Endodermal cell (in vitro differentiated cells): ENCODE measurements at regions not wholly inside any gene's neighbourhood (a gene's known extent, or its start where the extent isn't known, plus 50 kb on each side); places are given as distances from the start of the nearest gene placed in this dataset.

ENCODE experiments used
- DNase-seq: peaks from one replicate; pipeline ENCODE4 v3.0.0-alpha.2; 2017
- H3K27ac ChIP-seq: 2 replicates; pipeline ENCODE4 v1.5.1; 2013; ENCODE audit warnings: mild to moderate bottlenecking, low read depth, low read length, moderate library complexity
- H3K27me3 ChIP-seq: 2 replicates; pipeline ENCODE4 v1.6.1; 2013; ENCODE audit warnings: mild to moderate bottlenecking, low read length, moderate library complexity; ENCODE audit not compliant: insufficient read depth, control insufficient read depth, poor library complexity, severe bottlenecking
- H3K36me3 ChIP-seq: 2 replicates; pipeline ENCODE4 v1.7.0; 2013; ENCODE audit warnings: mild to moderate bottlenecking, low read length, moderate library complexity; ENCODE audit not compliant: control insufficient read depth, insufficient read depth
- H3K4me1 ChIP-seq: one replicate; pipeline ENCODE4 v1.7.0; 2013; ENCODE audit warnings: low read length; ENCODE audit not compliant: control insufficient read depth, insufficient read depth
- H3K4me3 ChIP-seq: 2 replicates; pipeline ENCODE4 v1.5.1; 2013; ENCODE audit warnings: mild to moderate bottlenecking, low read length, moderate library complexity
- H3K9ac ChIP-seq: 2 replicates; pipeline ENCODE4 v1.6.1; 2013; ENCODE audit warnings: mild to moderate bottlenecking, low read length, moderate library complexity; ENCODE audit not compliant: poor library complexity, severe bottlenecking; ENCODE audit errors: extremely low read depth
- H3K9me3 ChIP-seq: 2 replicates; pipeline ENCODE4 v1.6.1; 2013; ENCODE audit warnings: mild to moderate bottlenecking, low read length, moderate library complexity; ENCODE audit not compliant: control insufficient read depth
- H3K27ac Mint-ChIP-seq: 2 replicates; pipeline ENCODE4 v1.8.0; 2020; ENCODE audit warnings: mixed read lengths
- H3K27me3 Mint-ChIP-seq: 2 replicates; pipeline ENCODE4 v1.8.0; 2021; ENCODE audit warnings: mild to moderate bottlenecking, mixed read lengths; ENCODE audit not compliant: insufficient read depth
- H3K36me3 Mint-ChIP-seq: 2 replicates; pipeline ENCODE4 v1.8.0; 2020; ENCODE audit warnings: low read depth, mixed read lengths
- H3K4me1 Mint-ChIP-seq: 2 replicates; pipeline ENCODE4 v1.8.0; 2020; ENCODE audit warnings: mixed read lengths
- H3K4me3 Mint-ChIP-seq: 2 replicates; pipeline ENCODE4 v1.8.0; 2020; ENCODE audit warnings: mild to moderate bottlenecking, moderate library complexity, mixed read lengths
- H3K9me3 Mint-ChIP-seq: 2 replicates; pipeline ENCODE4 v1.8.0; 2020; ENCODE audit warnings: mild to moderate bottlenecking, mixed read lengths
- WGBS, 2 experiments: methylation state at CpG; one replicate each; pipeline versions ENCODE4 v1.1.5 to v1.1.7; 2013; ENCODE audit warnings: missing lambda C conversion rate in 2 of 2, mixed read lengths in 1 of 2; ENCODE audit not compliant: insufficient coverage in 1 of 2, insufficient read length in 1 of 2; 5-methylcytosine and 5-hydroxymethylcytosine counted together
- TF ChIP-seq, protein P1 (sequence below): fragments of 200-600 bp; sonication (generic); conservative IDR thresholded peaks from 2 replicates; pipeline ENCODE4 v1.5.0; 2021; ENCODE audit warnings: antibody characterized with exemption, mild to moderate bottlenecking

DNA sequence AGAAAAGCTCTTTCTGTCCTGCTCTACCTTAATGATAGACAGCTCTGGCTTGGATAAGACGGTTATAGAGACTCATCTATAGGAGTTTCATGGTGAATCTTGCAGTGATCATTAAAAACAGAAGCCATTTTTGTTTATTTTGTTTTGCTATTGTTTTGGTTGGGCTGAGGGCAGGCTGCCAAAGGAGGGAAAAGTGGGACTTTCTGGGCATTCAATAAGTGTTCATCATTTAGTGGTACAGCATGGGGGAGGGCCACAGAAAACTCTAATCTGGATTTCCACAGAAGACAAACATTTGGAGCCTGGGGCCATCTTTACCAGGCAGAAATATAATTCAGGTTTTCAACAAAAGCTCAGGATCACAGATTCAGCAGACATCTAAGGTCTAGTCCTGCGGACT is 62.4 kb upstream of the EFEMP1 start:
- DNase-seq: no peak
- Histone ChIP-seq H3K27me3 (peaks cover 5% of the 10 kb centered on the region), H3K4me1 (no peaks in the 10 kb centered on the region), H3K4me3 (no peak overlapping the region), H3K9me3 (no peaks in the 10 kb centered on the region), H3K9ac (no peak overlapping the region), H3K36me3 (no peaks in the 10 kb centered on the region), H3K27ac (no peak overlapping the region)
- no peaks in the 10 kb centered on the region for H3K9me3 Mint-ChIP-seq
- H3K36me3 Mint-ChIP-seq: no peaks in the 10 kb centered on the region
- H3K4me3 Mint-ChIP-seq: no peak overlapping the region
- H3K4me1 Mint-ChIP-seq: peaks cover 22% of the 10 kb centered on the region
- TF ChIP-seq, protein P1, sequence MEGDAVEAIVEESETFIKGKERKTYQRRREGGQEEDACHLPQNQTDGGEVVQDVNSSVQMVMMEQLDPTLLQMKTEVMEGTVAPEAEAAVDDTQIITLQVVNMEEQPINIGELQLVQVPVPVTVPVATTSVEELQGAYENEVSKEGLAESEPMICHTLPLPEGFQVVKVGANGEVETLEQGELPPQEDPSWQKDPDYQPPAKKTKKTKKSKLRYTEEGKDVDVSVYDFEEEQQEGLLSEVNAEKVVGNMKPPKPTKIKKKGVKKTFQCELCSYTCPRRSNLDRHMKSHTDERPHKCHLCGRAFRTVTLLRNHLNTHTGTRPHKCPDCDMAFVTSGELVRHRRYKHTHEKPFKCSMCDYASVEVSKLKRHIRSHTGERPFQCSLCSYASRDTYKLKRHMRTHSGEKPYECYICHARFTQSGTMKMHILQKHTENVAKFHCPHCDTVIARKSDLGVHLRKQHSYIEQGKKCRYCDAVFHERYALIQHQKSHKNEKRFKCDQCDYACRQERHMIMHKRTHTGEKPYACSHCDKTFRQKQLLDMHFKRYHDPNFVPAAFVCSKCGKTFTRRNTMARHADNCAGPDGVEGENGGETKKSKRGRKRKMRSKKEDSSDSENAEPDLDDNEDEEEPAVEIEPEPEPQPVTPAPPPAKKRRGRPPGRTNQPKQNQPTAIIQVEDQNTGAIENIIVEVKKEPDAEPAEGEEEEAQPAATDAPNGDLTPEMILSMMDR: no peak
- no peak overlapping the region for H3K27ac Mint-ChIP-seq
- 93 to 100% methylated on average over 2 of the region's 2 CpGs for WGBS, 2 experiments
- H3K27me3 Mint-ChIP-seq: peaks cover 13% of the 10 kb centered on the region

DNA sequence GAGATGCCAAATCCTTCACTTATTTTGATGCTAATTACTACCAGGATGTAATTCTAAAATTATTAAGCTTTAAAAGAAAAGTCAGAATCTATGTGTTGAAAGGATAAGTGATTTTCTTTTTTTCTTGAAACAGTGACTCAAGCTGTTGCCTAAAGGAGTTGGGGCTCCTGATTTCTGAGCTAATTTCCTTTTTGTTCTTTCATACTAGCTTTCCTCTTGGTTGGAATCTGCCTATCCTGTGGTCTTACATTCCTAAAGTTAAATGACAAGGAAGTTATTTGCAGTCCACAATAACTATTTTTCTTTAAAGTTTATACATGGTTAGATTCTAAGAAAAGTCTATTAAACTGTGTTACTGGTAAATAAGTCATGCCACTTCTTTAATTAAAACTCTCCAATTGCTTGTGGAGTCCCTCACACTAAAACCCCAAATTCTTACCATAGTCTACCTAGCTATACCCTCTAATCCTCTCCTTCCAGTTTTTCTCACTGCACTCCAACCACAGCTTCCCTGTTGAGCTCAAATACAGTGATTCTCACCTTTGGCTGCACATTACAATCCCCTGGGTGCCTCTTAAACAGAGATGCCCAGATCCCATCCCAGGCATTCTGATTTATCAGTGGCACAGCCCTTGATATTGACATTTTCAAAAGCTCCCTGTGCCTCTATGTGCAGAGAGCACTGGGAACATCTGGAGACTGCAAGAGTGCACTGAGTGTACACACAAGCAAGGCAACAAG is 63.3 kb upstream of the EFEMP1 start:
- no peaks in the 10 kb centered on the region for H3K36me3 Mint-ChIP-seq
- Histone ChIP-seq H3K4me3 (no peak overlapping the region), H3K27me3 (peaks cover 5% of the 10 kb centered on the region), H3K4me1 (no peaks in the 10 kb centered on the region), H3K9me3 (no peaks in the 10 kb centered on the region), H3K27ac (no peak overlapping the region), H3K36me3 (no peaks in the 10 kb centered on the region), H3K9ac (no peak overlapping the region)
- no peak for DNase-seq
- peaks cover 20% of the 10 kb centered on the region for H3K27me3 Mint-ChIP-seq
- H3K9me3 Mint-ChIP-seq: no peaks in the 10 kb centered on the region
- peaks cover 22% of the 10 kb centered on the region for H3K4me1 Mint-ChIP-seq
- no peak overlapping the region for H3K4me3 Mint-ChIP-seq
- TF ChIP-seq, protein P1: no peak
- no peak overlapping the region for H3K27ac Mint-ChIP-seq

DNA sequence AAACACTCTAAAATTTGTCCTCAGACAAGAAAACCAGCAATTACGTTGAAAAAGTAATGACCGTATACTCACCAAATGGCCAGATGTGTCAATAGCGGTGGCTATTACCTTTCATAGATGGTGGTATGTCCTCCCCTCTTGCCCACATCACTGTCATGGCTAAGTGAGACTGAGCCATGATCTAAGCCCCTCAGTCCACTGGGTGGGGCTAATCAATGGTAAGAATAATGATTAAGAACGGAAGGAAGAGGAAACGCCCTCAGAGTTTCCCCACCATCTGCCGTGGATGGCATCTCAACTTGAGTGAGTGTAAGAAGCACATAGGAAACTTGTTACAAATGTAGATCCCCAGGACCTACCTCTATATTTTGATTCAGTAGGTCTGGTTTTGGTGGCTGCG is 65.8 kb upstream of the EFEMP1 start:
- H3K27me3 ChIP-seq: peaks cover 5% of the 10 kb centered on the region
- TF ChIP-seq, protein P1: no peak
- no peaks in the 10 kb centered on the region for H3K9me3 Mint-ChIP-seq
- H3K36me3 ChIP-seq: no peaks in the 10 kb centered on the region
- H3K27me3 Mint-ChIP-seq: peaks cover 23% of the 10 kb centered on the region
- H3K9ac ChIP-seq: no peak overlapping the region
- H3K4me3 Mint-ChIP-seq: no peak overlapping the region
- no peak overlapping the region for H3K4me3 ChIP-seq
- H3K27ac ChIP-seq: no peak overlapping the region
- DNase-seq: no peak
- H3K36me3 Mint-ChIP-seq: no peaks in the 10 kb centered on the region
- peaks cover 21% of the 10 kb centered on the region for H3K4me1 Mint-ChIP-seq
- H3K9me3 ChIP-seq: no peaks in the 10 kb centered on the region
- 96 to 100% methylated on average over 7 of the region's 7 CpGs for WGBS, 2 experiments
- H3K4me1 ChIP-seq: no peaks in the 10 kb centered on the region
- no peak overlapping the region for H3K27ac Mint-ChIP-seq
